Transverse colon (tissue), 4 donors: ENCODE measurements at regions not wholly inside any gene's neighbourhood (a gene's known extent, or its start where the extent isn't known, plus 50 kb on each side); places are given as distances from the start of the nearest gene placed in this dataset.

Experiments used
- DNase-seq: peaks from one replicate; pipeline ENCODE4 v3.0.0-alpha.2; 2019
- H3K27ac ChIP-seq, 4 donors: fragments of 200-600 bp; sonication (generic); 2 replicates each; pipeline ENCODE4 v1.5.1; 2016 to 2018; ENCODE audit warnings: inconsistent platforms in 4 of 4
- H3K27me3 ChIP-seq: fragments of 200-600 bp; sonication (generic); 2 replicates; pipeline ENCODE4 v1.5.1; 2017; ENCODE audit warnings: inconsistent platforms
- H3K36me3 ChIP-seq, 4 donors: fragments of 200-600 bp; sonication (generic); 2 replicates each; pipeline ENCODE4 v1.5.1; 2017 to 2019; ENCODE audit warnings: inconsistent platforms in 4 of 4
- H3K4me1 ChIP-seq, 4 donors: fragments of 200-600 bp; sonication (generic); 2 replicates each; pipeline ENCODE4 v1.5.1; 2017 to 2020; ENCODE audit warnings: inconsistent platforms in 4 of 4
- H3K4me3 ChIP-seq, 4 donors: fragments of 200-600 bp; sonication (generic); 1 replicate in 1 of 4; 2 replicates in 3 of 4; pipeline versions ENCODE4 v1.5.1 to v1.6.1; 2017 to 2019; ENCODE audit warnings: inconsistent platforms in 4 of 4
- H3K9me3 ChIP-seq, 2 donors: fragments of 200-600 bp; sonication (generic); 2 replicates each; pipeline ENCODE4 v1.5.1; 2017 to 2019; ENCODE audit warnings: inconsistent platforms in 2 of 2
- EP300 ChIP-seq: sonication (generic); formaldehyde crosslinking; IDR thresholded peaks from one replicate; pipeline ENCODE4 v1.6.1; 2017; ENCODE audit warnings: antibody characterized with exemption, low read depth
- POLR2A ChIP-seq: fragments of 450-650 bp; IDR thresholded peaks from one replicate; pipeline ENCODE4 v1.6.1; 2016; ENCODE audit warnings: antibody characterized with exemption, mild to moderate bottlenecking, moderate library complexity
- POLR2AphosphoS5 ChIP-seq, 3 donors: sonication (generic); formaldehyde crosslinking; IDR thresholded peaks; one replicate each; pipeline ENCODE4 v1.6.1; 2016; ENCODE audit warnings: antibody characterized with exemption in 3 of 3
- WGBS, 2 donors: methylation state at CpG; one replicate each; pipeline ENCODE4 v1.1.5; 2018; ENCODE audit warnings: low coverage in 1 of 2; 5-methylcytosine and 5-hydroxymethylcytosine counted together
- in situ Hi-C, 4 donors: fragments of 200-750 bp; cut with MboI; loops; one replicate each; pipeline versions ENCODE4 v1.15.0 to v1.15.1; 2017; ENCODE audit warnings: low sequenced_read_pairs in 3 of 4, low pct_ligation_motif_present in 1 of 4, low pct_unique_long_range_greater_than_20kb in 1 of 4
- intact Hi-C: fragments of 100-400 bp; cut with DNase I; formaldehyde crosslinking; loops from one replicate; pipeline ENCODE4 v1.15.1; 2023; ENCODE audit warnings: low total_unique reads
- TF ChIP-seq, protein P1 (sequence below), 5 experiments: fragments of 200-600 bp in 3 of 5; fragments of 450-650 bp in 2 of 5; sonication (generic) in 3 of 5; IDR thresholded peaks; 1 replicate in 2 of 5; 2 replicates in 3 of 5; pipeline ENCODE4 v1.5.1; 2016 to 2017; ENCODE audit warnings: antibody characterized with exemption in 5 of 5, inconsistent platforms in 3 of 5, mild to moderate bottlenecking in 2 of 5, moderate library complexity in 1 of 5

GRCh38 chr21:18089786-18090185 is 154.8 kb upstream of the CHODL start:
- DNase-seq: no peak
- no peaks in the 10 kb centered on the region for H3K4me1 ChIP-seq
- TF ChIP-seq, protein P1, sequence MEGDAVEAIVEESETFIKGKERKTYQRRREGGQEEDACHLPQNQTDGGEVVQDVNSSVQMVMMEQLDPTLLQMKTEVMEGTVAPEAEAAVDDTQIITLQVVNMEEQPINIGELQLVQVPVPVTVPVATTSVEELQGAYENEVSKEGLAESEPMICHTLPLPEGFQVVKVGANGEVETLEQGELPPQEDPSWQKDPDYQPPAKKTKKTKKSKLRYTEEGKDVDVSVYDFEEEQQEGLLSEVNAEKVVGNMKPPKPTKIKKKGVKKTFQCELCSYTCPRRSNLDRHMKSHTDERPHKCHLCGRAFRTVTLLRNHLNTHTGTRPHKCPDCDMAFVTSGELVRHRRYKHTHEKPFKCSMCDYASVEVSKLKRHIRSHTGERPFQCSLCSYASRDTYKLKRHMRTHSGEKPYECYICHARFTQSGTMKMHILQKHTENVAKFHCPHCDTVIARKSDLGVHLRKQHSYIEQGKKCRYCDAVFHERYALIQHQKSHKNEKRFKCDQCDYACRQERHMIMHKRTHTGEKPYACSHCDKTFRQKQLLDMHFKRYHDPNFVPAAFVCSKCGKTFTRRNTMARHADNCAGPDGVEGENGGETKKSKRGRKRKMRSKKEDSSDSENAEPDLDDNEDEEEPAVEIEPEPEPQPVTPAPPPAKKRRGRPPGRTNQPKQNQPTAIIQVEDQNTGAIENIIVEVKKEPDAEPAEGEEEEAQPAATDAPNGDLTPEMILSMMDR (IDR thresholded peaks at IDR 0.05): no peak
- TF ChIP-seq POLR2AphosphoS5 (IDR thresholded peaks at IDR 0.05): no peak
- TF ChIP-seq POLR2A: no peak
- TF ChIP-seq EP300: no peak
- no peak overlapping the region for H3K27ac ChIP-seq
- no peak overlapping the region for H3K4me3 ChIP-seq
- in situ Hi-C loops: no loop called here
- 0 to 20% methylated on average over 1 of the region's 1 CpG for WGBS, 2 donors
- H3K36me3 ChIP-seq: no peaks in the 10 kb centered on the region
- H3K9me3 ChIP-seq: peaks cover 5 to 8% of the 10 kb centered on the region in 2 donors
- intact Hi-C loops: no loop called here
- no peaks in the 10 kb centered on the region for H3K27me3 ChIP-seq

GRCh38 chr21:18070392-18070791 is 174.2 kb upstream of the CHODL start:
- Histone ChIP-seq H3K36me3 (no peaks in the 10 kb centered on the region), H3K4me1 (no peaks in the 10 kb centered on the region), H3K9me3 (no peaks in the 10 kb centered on the region), H3K4me3 (no peak overlapping the region), H3K27ac (no peak overlapping the region), H3K27me3 (no peaks in the 10 kb centered on the region)
- in situ Hi-C loops (no loop called here), intact Hi-C loops (no loop called here)
- WGBS, 2 donors: 9 to 48% methylated on average over 1 to 4 of the region's 4 CpGs
- TF ChIP-seq, protein P1 (IDR thresholded peaks at IDR 0.05): no peak
- TF ChIP-seq POLR2A (no peak), POLR2AphosphoS5 (IDR thresholded peaks at IDR 0.05) (no peak), EP300 (no peak)
- DNase-seq: no peak

GRCh38 chr21:18069875-18070274 is 174.8 kb upstream of the CHODL start:
- in situ Hi-C loops (no loop called here), intact Hi-C loops (no loop called here)
- H3K36me3 ChIP-seq: no peaks in the 10 kb centered on the region
- DNase-seq: no peak
- 38 to 57% methylated on average over 1 of the region's 1 CpG for WGBS, 2 donors
- no peaks in the 10 kb centered on the region for H3K27me3 ChIP-seq
- TF ChIP-seq, protein P1 (IDR thresholded peaks at IDR 0.05): no peak
- no peak for TF ChIP-seq EP300
- no peak for TF ChIP-seq POLR2AphosphoS5 (IDR thresholded peaks at IDR 0.05)
- TF ChIP-seq POLR2A: no peak
- H3K9me3 ChIP-seq: no peaks in the 10 kb centered on the region
- no peaks in the 10 kb centered on the region for H3K4me1 ChIP-seq
- H3K4me3 ChIP-seq: no peak overlapping the region
- H3K27ac ChIP-seq: no peak overlapping the region

GRCh38 chr21:18060402-18060801 is 184.2 kb upstream of the CHODL start:
- H3K27me3 ChIP-seq: no peaks in the 10 kb centered on the region
- TF ChIP-seq, protein P1 (IDR thresholded peaks at IDR 0.05): no peak
- TF ChIP-seq EP300: no peak
- no peak for TF ChIP-seq POLR2A
- no peak for TF ChIP-seq POLR2AphosphoS5 (IDR thresholded peaks at IDR 0.05)
- no peak overlapping the region for H3K4me3 ChIP-seq
- DNase-seq: no peak
- WGBS, 2 donors: 65 to 100% methylated on average over 1 of the region's 1 CpG
- H3K36me3 ChIP-seq: no peaks in the 10 kb centered on the region
- H3K4me1 ChIP-seq: no peaks in the 10 kb centered on the region
- in situ Hi-C loops (no loop called here), intact Hi-C loops (no loop called here)
- H3K27ac ChIP-seq: no peak overlapping the region
- H3K9me3 ChIP-seq: no peaks in the 10 kb centered on the region
